ENCODE measurements at regions not wholly inside any gene's neighbourhood (a gene's known extent, or its start where the extent isn't known, plus 50 kb on each side); places are given as distances from the start of the nearest gene placed in this dataset.
A peak's percentile ranks its signal among the peaks of the same experiment; 100 is the strongest.

DNA sequence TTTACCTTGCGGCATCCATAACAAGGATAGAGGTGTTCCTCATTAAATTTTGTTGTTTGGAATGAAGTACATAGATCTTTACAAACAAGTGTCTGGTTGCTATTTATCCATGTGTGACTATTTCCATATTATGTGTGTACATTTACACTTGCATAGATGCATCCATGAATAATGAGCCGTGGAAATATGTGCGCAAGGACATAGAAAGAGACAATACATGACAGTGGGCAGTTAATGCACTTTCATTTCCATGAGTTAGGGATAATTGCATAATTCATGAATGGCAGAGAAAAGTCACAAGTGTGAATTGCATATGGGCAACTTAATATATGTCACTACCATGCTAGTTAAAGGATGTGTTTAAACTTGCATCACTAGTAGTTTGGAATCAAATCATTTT lies 338.2 kb upstream of the PITX2 start:
- 88% methylated on average over 3 of the region's 3 CpGs for WGBS (ENCODE audit: low lambda C conversion rate, missing lambda C conversion rate)
- no peak for DNase-seq (ENCODE audit: low spot score)
- no peak overlapping the region for H3K4me2 ChIP-seq

DNA sequence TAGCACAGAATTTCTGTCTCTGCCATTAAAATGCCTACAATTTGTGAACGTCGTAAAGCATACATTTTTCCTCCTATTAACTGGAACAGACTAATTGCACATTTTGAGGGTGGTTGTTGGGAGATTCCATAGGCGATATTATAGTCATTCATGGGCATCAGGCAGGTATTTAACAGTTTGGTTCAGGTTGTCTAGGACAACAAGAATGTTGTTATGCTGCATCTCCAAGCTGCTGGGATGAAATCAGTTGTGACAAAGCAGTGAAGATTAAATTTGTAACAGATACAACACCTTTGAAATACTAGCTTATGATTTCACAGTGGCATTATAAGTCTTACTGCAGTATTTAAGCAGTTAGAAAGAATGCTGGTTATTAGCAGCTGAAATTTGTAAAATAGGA lies 339.7 kb upstream of the PITX2 start:
- no peak overlapping the region for H3K4me3 ChIP-seq

More for the DNA sequence above, 338.2 kb upstream of the PITX2 start:
- Histone ChIP-seq H3K36me3 (replicated peaks; ENCODE audit: insufficient read depth, low read depth) (no peaks in the 10 kb centered on the region), H2AFZ (no peak overlapping the region), H3K27ac (no peak overlapping the region), H3K9me2 (replicated peaks; ENCODE audit: insufficient read depth) (no peaks in the 10 kb centered on the region), H3K4me3 (no peak overlapping the region), H3K79me2 (no peaks in the 10 kb centered on the region), H3K27me3 (no peaks in the 10 kb centered on the region), H4K20me1 (ENCODE audit: insufficient read depth, poor library complexity, severe bottlenecking) (no peaks in the 10 kb centered on the region), H3K9me3 (ENCODE audit: low read depth) (no peaks in the 10 kb centered on the region), H3K4me1 (ENCODE audit: insufficient read depth) (no peaks in the 10 kb centered on the region)
- TF ChIP-seq EZH2 (IDR thresholded peaks at IDR 0.05; ENCODE audit: borderline replicate concordance) (no peak), EZH2phosphoT487 (IDR thresholded peaks at IDR 0.05; ENCODE audit: low read depth, severe bottlenecking, unreplicated experiment) (no peak)
- TF ChIP-seq, protein P1, sequence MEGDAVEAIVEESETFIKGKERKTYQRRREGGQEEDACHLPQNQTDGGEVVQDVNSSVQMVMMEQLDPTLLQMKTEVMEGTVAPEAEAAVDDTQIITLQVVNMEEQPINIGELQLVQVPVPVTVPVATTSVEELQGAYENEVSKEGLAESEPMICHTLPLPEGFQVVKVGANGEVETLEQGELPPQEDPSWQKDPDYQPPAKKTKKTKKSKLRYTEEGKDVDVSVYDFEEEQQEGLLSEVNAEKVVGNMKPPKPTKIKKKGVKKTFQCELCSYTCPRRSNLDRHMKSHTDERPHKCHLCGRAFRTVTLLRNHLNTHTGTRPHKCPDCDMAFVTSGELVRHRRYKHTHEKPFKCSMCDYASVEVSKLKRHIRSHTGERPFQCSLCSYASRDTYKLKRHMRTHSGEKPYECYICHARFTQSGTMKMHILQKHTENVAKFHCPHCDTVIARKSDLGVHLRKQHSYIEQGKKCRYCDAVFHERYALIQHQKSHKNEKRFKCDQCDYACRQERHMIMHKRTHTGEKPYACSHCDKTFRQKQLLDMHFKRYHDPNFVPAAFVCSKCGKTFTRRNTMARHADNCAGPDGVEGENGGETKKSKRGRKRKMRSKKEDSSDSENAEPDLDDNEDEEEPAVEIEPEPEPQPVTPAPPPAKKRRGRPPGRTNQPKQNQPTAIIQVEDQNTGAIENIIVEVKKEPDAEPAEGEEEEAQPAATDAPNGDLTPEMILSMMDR (IDR thresholded peaks at IDR 0.05; ENCODE audit: poor library complexity): no peak

DNA sequence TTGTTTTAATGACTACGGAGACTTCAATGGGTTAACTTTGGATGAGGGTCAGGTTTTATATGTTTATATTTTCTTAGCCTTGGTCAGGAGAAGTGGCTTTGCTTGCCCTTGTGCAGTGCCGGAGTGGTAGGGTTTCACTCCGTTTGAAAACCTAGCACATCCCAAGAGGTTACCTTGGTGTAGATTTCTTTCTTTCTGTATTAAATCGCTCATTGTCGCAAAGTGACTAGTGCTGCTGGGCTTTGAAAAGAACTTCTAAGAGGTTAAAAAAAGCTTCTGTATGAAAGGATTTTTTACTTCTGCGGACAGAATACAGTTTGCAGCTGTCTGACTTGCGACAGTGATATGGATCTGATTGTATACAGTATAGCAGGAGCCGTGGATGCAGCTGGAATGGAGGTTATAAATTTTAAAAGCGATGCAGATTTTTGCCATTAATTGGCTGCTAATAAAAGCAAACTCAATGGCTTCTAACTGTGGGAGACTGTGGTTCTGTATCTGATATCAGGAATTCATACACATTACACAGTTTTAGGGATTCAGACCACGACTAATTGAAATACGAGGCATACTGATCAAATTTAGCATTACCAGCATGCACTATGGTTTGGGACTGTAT lies 340.9 kb upstream of the PITX2 start:
- DNase-seq (ENCODE audit: low spot score): no peak
- Histone ChIP-seq H3K9me2 (replicated peaks; ENCODE audit: insufficient read depth) (no peaks in the 10 kb centered on the region), H3K4me3 (no peak overlapping the region), H3K27ac (no peak overlapping the region), H3K36me3 (replicated peaks; ENCODE audit: insufficient read depth, low read depth) (no peaks in the 10 kb centered on the region), H3K79me2 (no peaks in the 10 kb centered on the region), H3K27me3 (no peaks in the 10 kb centered on the region), H3K4me1 (ENCODE audit: insufficient read depth) (no peaks in the 10 kb centered on the region), H2AFZ (peak overlapping the region; percentile 6), H3K4me2 (peak overlapping the region; percentile 71), H4K20me1 (ENCODE audit: insufficient read depth, poor library complexity, severe bottlenecking) (no peaks in the 10 kb centered on the region), H3K9me3 (ENCODE audit: low read depth) (no peaks in the 10 kb centered on the region)
- TF ChIP-seq, protein P1 (IDR thresholded peaks at IDR 0.05; ENCODE audit: poor library complexity): no peak
- TF ChIP-seq EZH2phosphoT487 (IDR thresholded peaks at IDR 0.05; ENCODE audit: low read depth, severe bottlenecking, unreplicated experiment) (no peak), EZH2 (IDR thresholded peaks at IDR 0.05; ENCODE audit: borderline replicate concordance) (no peak)
- WGBS (ENCODE audit: low lambda C conversion rate, missing lambda C conversion rate): 50% methylated on average over 11 of the region's 11 CpGs

More for the DNA sequence above, 339.7 kb upstream of the PITX2 start:
- H3K4me1 ChIP-seq (ENCODE audit: insufficient read depth): no peaks in the 10 kb centered on the region
- TF ChIP-seq EZH2phosphoT487 (IDR thresholded peaks at IDR 0.05; ENCODE audit: low read depth, severe bottlenecking, unreplicated experiment): no peak
- TF ChIP-seq, protein P1 (IDR thresholded peaks at IDR 0.05; ENCODE audit: poor library complexity): no peak
- TF ChIP-seq EZH2 (IDR thresholded peaks at IDR 0.05; ENCODE audit: borderline replicate concordance): no peak
- H3K27me3 ChIP-seq: no peaks in the 10 kb centered on the region
- no peaks in the 10 kb centered on the region for H3K36me3 ChIP-seq (replicated peaks; ENCODE audit: insufficient read depth, low read depth)
- H3K9me2 ChIP-seq (replicated peaks; ENCODE audit: insufficient read depth): no peaks in the 10 kb centered on the region
- no peak overlapping the region for H3K4me2 ChIP-seq
- no peak overlapping the region for H2AFZ ChIP-seq
- no peak overlapping the region for H3K27ac ChIP-seq
- no peak for DNase-seq (ENCODE audit: low spot score)
- WGBS (ENCODE audit: low lambda C conversion rate, missing lambda C conversion rate): 75% methylated on average over 3 of the region's 3 CpGs
- H4K20me1 ChIP-seq (ENCODE audit: insufficient read depth, poor library complexity, severe bottlenecking): no peaks in the 10 kb centered on the region
- no peaks in the 10 kb centered on the region for H3K9me3 ChIP-seq (ENCODE audit: low read depth)
- no peaks in the 10 kb centered on the region for H3K79me2 ChIP-seq
